HG02870 (cell line): ENCODE measurements at regions not wholly inside any gene's neighbourhood (a gene's known extent, or its start where the extent isn't known, plus 50 kb on each side); places are given as distances from the start of the nearest gene placed in this dataset.

Experiments used
- ATAC-seq: cut with Tn5 transposase; IDR thresholded peaks from one replicate; pipeline ENCODE4 v1.9.1; 2021; ENCODE audit warnings: mild to moderate bottlenecking, moderate library complexity; ENCODE audit not compliant: unreplicated experiment

DNA sequence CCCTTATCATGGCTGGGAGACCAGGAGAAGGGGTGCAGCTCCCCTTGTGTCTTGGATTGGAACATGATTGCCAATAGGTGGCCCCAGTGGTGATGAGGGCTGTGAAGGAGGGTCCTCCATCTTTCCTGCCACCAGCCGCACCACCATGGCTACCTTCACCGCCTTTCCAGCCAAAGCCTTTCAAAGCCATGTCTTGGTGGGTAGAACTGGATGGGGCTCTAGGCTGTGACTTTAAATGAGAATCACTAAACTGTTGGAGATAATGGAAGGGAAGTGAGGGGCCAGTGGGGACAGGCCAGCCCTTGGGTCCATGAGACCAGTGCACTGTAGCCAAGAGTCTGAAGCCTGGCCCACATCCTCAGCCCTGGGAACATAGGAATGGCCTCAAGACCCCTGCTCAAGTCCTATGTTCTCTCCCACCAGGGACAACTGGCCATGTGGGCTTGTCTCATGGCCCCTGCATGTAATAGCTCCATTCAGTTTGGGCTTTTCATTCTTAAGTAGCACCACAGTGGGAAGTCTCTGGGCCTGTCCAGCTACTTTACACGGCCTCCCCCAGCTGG lies 345.7 kb downstream of the DYSF start:
- no peak for ATAC-seq

- peak; percentile 70 for ATAC-seq
Measured at GRCh38 chr2:71798266-71799012, 345.1 kb downstream of the DYSF start.

- ATAC-seq: no peak
Measured at GRCh38 chr2:71797035-71797810, 343.9 kb downstream of the DYSF start.

GRCh38 chr2:71796174-71796593 lies 342.8 kb downstream of the DYSF start:
- ATAC-seq: no peak

DNA sequence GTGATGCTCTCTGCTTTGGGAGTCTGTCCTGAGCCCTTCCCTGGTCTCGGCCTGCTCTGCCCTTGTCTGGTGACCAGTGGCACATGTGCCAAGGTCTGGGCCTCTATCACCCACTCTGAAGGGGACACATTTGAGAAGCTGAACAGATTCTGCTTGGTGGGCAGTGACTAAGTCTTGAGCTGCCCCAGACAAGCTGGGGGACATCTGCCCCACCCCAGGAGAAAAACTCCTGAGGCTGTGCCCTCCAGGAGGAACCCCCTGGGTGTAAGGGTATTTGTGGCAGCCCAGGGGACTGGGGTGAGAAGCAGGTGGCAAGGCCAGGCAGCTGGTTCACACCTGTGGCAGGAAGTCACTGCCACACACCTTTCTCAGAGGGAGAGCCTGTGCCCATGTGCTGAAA lies 342.1 kb downstream of the DYSF start:
- no peak for ATAC-seq

DNA sequence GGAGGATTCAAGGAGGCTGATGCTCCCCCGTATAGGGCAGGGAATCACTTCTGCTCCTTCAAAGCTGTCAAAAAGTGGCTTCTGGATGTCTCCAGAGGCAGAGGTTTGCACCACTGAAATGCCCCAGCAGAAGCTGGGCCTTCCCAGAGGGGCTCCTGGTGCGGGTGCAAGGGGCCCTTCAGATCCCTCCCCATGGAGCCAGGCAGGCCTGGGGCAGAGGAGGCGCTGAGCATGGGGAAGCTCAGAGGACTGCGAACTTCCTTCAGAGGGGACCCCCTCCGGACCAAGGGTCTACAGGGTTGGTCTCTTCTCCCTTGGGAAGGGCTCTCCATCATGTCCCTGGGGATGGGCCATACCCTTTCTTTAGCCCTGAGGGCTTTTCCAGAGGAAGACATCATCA lies 341.2 kb downstream of the DYSF start:
- no peak for ATAC-seq

DNA sequence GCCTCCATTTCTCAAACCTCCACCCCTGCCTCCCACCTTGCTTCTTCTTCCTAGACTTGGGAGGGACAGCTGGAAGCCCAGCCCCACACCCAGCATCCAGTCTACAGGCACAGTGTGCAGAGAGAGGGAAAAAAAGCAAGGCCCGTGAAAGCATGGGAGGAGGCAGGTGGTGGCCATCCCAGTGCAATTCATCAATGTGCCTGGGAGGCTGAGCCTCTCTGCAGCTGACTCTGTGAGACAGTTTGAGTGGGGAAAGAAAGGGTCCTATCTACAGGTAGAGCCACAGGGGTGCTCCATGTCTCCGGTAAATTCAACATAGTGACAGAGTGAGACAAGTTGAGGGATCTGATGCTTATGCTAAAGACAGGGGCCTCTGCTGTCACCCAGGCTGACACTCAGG lies 340.6 kb downstream of the DYSF start:
- ATAC-seq: no peak

- no peak for ATAC-seq
Measured at GRCh38 chr2:71792926-71793761, 339.8 kb downstream of the DYSF start.

- ATAC-seq: no peak
Measured at GRCh38 chr2:71791501-71792135, 338.3 kb downstream of the DYSF start.

- no peak for ATAC-seq
Measured at GRCh38 chr2:71791061-71791450, 337.7 kb downstream of the DYSF start.

GRCh38 chr2:71790226-71791060 lies 337.1 kb downstream of the DYSF start:
- ATAC-seq: no peak

DNA sequence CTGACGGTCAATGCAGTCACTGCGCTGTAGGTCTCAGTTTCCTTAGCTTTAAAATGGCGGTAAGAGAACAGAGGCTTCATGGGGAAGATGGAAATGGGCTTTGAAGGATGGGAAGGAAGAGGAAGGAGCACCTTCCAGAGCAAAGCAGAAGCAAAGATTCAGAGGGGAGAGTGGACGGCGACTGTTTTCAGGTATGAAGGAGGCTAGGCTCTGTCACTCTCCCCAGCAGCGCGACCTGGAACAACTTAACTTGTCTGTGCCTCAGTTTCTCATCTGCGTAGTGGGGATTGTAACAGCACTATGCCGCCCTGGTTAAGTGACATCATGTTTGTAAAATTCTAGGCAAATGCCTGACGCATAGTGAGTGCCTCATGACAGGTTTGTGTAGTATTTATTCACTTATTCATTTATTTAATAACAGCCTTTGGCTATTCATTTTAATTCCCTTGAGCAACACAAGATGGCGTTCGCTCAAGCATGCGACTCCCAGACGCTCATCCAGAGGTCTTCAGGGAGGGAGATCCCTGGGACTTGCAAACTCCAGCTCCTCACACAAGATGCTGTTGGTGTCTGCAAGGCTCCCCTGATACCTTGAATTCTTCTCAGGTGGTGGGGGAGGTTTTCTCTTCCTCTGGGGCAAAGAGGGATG lies 336.3 kb downstream of the DYSF start:
- no peak for ATAC-seq

- ATAC-seq: no peak
Measured at GRCh38 chr2:71788601-71789240, 335.4 kb downstream of the DYSF start.

DNA sequence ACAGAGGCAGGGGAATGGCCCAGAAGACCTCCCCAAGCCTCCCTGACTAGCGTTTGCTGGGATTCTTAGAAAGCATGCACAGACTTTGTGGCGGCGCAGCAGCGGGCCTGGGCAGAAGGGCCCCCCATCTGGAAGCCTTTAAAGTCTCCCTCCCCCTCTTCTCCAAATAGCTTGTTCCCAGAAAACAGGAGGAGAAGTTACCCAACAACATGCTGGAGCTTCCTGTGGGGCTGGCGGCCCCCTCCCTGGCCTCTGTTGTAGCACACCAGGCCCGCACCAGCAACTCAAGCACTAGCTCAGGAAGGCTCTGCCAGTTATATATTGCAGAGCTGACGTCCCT lies 334.8 kb downstream of the DYSF start:
- no peak for ATAC-seq

DNA sequence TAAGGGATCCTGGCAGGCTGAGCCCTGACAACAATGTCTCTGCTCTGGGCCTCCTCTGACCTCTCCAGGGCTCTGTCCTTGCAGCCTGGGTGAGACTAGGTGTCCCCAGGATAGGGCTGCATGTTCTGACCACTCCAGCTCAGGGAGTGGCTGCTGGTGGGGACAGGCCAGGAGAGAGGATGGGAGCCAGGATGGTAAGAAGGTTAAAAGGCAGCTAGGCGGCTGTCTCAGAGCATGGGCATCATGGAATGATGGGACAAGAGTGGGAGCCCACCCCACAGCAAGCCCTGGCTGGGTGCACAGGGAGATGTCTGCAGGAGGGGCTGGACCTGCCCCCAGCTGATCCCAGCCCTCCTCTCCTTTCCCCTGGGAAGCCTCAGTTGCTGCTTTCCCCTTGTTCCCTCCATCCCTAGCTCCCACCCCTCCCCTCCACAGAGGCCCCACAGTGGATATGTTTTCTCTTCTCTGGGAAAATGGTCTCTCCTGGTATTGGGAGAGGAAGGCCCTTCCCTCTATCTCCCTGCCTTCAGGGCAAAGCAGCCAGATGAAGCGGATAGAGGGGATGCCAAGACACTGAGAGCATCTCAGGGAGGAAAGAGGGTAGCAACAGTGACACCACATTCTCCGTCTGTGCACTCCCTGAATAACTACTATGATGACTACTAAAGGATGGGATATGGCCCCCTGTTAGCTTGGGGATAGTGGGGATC lies 334.3 kb downstream of the DYSF start:
- no peak for ATAC-seq

DNA sequence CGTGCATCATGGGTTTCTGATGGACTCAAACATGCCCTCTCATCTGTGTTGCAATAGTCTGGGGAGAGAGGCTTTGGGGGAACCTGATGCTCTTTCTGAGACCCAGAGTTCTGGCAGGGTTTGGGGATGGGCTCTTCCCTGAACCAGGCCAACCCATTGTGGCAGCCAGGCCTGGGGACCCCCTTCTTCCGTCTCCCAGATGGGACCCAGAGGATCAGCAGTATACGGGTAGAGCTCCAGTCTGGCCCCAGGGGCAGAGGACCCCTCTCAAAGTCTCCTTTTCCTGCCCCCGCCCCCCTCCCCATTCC lies 333.7 kb downstream of the DYSF start:
- no peak for ATAC-seq

- no peak for ATAC-seq
Measured at GRCh38 chr2:71786291-71787107, 333.1 kb downstream of the DYSF start.

GRCh38 chr2:71785516-71785981 lies 332.2 kb downstream of the DYSF start:
- no peak for ATAC-seq
